ENCODE measurements at regions not wholly inside any gene's neighbourhood (a gene's known extent, or its start where the extent isn't known, plus 50 kb on each side); places are given as distances from the start of the nearest gene placed in this dataset.

DNA sequence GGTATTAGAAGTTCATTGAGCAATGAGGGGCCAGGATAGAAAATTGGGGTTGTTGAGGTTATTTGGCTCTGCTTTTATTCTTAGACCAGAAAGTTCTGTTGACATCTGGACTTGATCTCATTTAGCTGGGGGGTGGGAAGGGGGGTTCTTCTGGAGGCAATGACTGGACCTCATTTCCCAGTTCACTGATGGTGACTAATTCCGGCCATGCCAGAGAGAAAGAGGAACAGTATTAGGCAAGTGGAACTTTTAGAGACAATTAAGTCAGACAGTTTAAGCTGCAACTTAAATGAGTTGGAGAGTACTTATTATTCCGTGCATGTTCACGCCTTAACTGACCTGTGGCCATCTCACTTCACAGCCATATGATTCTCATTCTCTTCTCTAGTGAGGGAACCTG is 512.5 kb downstream of the REEP3 start:
- TF ChIP-seq, protein P1, sequence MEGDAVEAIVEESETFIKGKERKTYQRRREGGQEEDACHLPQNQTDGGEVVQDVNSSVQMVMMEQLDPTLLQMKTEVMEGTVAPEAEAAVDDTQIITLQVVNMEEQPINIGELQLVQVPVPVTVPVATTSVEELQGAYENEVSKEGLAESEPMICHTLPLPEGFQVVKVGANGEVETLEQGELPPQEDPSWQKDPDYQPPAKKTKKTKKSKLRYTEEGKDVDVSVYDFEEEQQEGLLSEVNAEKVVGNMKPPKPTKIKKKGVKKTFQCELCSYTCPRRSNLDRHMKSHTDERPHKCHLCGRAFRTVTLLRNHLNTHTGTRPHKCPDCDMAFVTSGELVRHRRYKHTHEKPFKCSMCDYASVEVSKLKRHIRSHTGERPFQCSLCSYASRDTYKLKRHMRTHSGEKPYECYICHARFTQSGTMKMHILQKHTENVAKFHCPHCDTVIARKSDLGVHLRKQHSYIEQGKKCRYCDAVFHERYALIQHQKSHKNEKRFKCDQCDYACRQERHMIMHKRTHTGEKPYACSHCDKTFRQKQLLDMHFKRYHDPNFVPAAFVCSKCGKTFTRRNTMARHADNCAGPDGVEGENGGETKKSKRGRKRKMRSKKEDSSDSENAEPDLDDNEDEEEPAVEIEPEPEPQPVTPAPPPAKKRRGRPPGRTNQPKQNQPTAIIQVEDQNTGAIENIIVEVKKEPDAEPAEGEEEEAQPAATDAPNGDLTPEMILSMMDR (IDR thresholded peaks at IDR 0.05; ENCODE audit: low read length): no peak
- no peak for TF ChIP-seq EZH2 (IDR thresholded peaks at IDR 0.05; ENCODE audit: borderline replicate concordance, low read length)
